GM23338 (cell line): ENCODE measurements at regions not wholly inside any gene's neighbourhood (a gene's known extent, or its start where the extent isn't known, plus 50 kb on each side); places are given as distances from the start of the nearest gene placed in this dataset.
A peak's percentile ranks its signal among the peaks of the same experiment; 100 is the strongest.

Experiments used
- ATAC-seq: fragments of 200-7000 bp; cut with Tn5 transposase; 3 replicates; pipeline ENCODE4 v1.9.1; 2020
- DNase-seq: peaks from one replicate; pipeline ENCODE4 v3.0.0-alpha.2; 2015; ENCODE audit warnings: low spot score
- H2AFZ ChIP-seq: fragments of 200-600 bp; sonication (generic); 2 replicates; pipeline ENCODE4 v1.8.0; 2016; ENCODE audit warnings: antibody characterized with exemption, mild to moderate bottlenecking, moderate library complexity
- H3F3A ChIP-seq: fragments of 200-600 bp; sonication (generic); replicated peaks from 2 replicates; pipeline ENCODE4 v1.8.0; 2017; ENCODE audit warnings: antibody characterized with exemption, mixed run types, low read depth
- H3K27ac ChIP-seq: fragments of 200-600 bp; sonication (generic); 2 replicates; pipeline ENCODE4 v1.6.1; 2016; ENCODE audit warnings: low read depth
- H3K27me3 ChIP-seq: fragments of 200-600 bp; sonication (generic); 2 replicates; pipeline ENCODE4 v1.8.0; 2016; ENCODE audit warnings: mild to moderate bottlenecking, mixed run types, moderate library complexity; ENCODE audit not compliant: insufficient read depth
- H3K36me3 ChIP-seq: fragments of 200-600 bp; sonication (generic); 2 replicates; pipeline ENCODE4 v1.8.0; 2016; ENCODE audit warnings: mild to moderate bottlenecking; ENCODE audit not compliant: insufficient read depth
- H3K4me1 ChIP-seq: fragments of 200-600 bp; sonication (generic); 2 replicates; pipeline ENCODE4 v1.8.0; 2016; ENCODE audit warnings: mild to moderate bottlenecking, moderate library complexity; ENCODE audit not compliant: insufficient read depth
- H3K4me2 ChIP-seq: fragments of 200-600 bp; sonication (generic); 2 replicates; pipeline ENCODE4 v1.7.1; 2017; ENCODE audit warnings: mixed run types
- H3K4me3 ChIP-seq: fragments of 200-600 bp; sonication (generic); 2 replicates; pipeline ENCODE4 v1.6.1; 2016; ENCODE audit warnings: mixed run types
- H3K79me2 ChIP-seq: fragments of 200-600 bp; sonication (generic); replicated peaks from 2 replicates; pipeline ENCODE4 v1.8.0; 2017; ENCODE audit warnings: mild to moderate bottlenecking; ENCODE audit not compliant: insufficient read depth
- H3K9me2 ChIP-seq: fragments of 200-600 bp; sonication (generic); 2 replicates; pipeline ENCODE4 v1.8.0; 2017; ENCODE audit not compliant: insufficient read depth
- H4K20me1 ChIP-seq: fragments of 200-600 bp; sonication (generic); replicated peaks from 2 replicates; pipeline ENCODE4 v1.8.0; 2017; ENCODE audit warnings: mild to moderate bottlenecking; ENCODE audit not compliant: insufficient read depth
- H3K27ac Mint-ChIP-seq: 2 replicates; pipeline ENCODE4 v1.8.0; 2020; ENCODE audit warnings: inconsistent platforms, mild to moderate bottlenecking, moderate library complexity, mixed read lengths
- H3K27me3 Mint-ChIP-seq: 3 replicates; pipeline ENCODE4 v1.8.0; 2022; ENCODE audit warnings: low read depth, mild to moderate bottlenecking, moderate library complexity, mixed read lengths, inconsistent platforms; ENCODE audit not compliant: insufficient read depth, poor library complexity
- H3K36me3 Mint-ChIP-seq: 3 replicates; pipeline ENCODE4 v1.8.0; 2021; ENCODE audit warnings: low read depth, mild to moderate bottlenecking, inconsistent platforms, moderate library complexity, mixed read lengths
- H3K4me1 Mint-ChIP-seq: 3 replicates; pipeline ENCODE4 v1.8.0; 2020; ENCODE audit warnings: mild to moderate bottlenecking, inconsistent platforms, mixed read lengths
- H3K4me3 Mint-ChIP-seq: 3 replicates; pipeline ENCODE4 v1.8.0; 2021; ENCODE audit warnings: moderate library complexity, mild to moderate bottlenecking, inconsistent platforms, mixed read lengths
- H3K9me3 Mint-ChIP-seq: 3 replicates; pipeline ENCODE4 v1.8.0; 2020; ENCODE audit warnings: moderate library complexity, mild to moderate bottlenecking, inconsistent platforms, mixed read lengths
- CREB1 ChIP-seq: fragments of 250-450 bp; sonication (Bioruptor Pico); IDR thresholded peaks from 2 replicates; pipeline ENCODE4 v1.5.0; 2020; ENCODE audit warnings: low read depth, mild to moderate bottlenecking, moderate library complexity
- EZH2 ChIP-seq: fragments of 200-600 bp; sonication (generic); IDR thresholded peaks from one replicate; pipeline ENCODE4 v1.8.0; 2017; ENCODE audit warnings: antibody characterized with exemption, mild to moderate bottlenecking, low read depth; ENCODE audit not compliant: unreplicated experiment
- EZH2phosphoT487 ChIP-seq: fragments of 200-600 bp; sonication (generic); IDR thresholded peaks from one replicate; pipeline ENCODE4 v1.8.1; 2018; ENCODE audit warnings: antibody characterized with exemption; ENCODE audit not compliant: unreplicated experiment
- JUNB ChIP-seq: IDR thresholded peaks from one replicate; pipeline ENCODE4 v1.6.1; 2016; ENCODE audit warnings: antibody characterized with exemption; ENCODE audit not compliant: unreplicated experiment
- NANOG ChIP-seq: IDR thresholded peaks from 2 replicates; pipeline ENCODE4 v1.6.1; 2016; ENCODE audit warnings: antibody characterized with exemption, borderline replicate concordance
- POLR2AphosphoS5 ChIP-seq: IDR thresholded peaks from 2 replicates; pipeline ENCODE4 v1.6.1; 2016; ENCODE audit warnings: antibody characterized with exemption, low read depth
- STAT1 ChIP-seq: IDR thresholded peaks from one replicate; pipeline ENCODE4 v1.6.1; 2016; ENCODE audit warnings: antibody characterized with exemption; ENCODE audit not compliant: unreplicated experiment
- ZNF114 ChIP-seq: fragments of 250-450 bp; sonication (Bioruptor Pico); IDR thresholded peaks from 2 replicates; pipeline ENCODE4 v1.5.0; 2020; ENCODE audit warnings: mild to moderate bottlenecking, moderate library complexity
- ZNF331 ChIP-seq: fragments of 250-450 bp; sonication (Bioruptor Pico); IDR thresholded peaks from 2 replicates; pipeline ENCODE4 v1.5.0; 2020; ENCODE audit warnings: low read depth, mild to moderate bottlenecking, moderate library complexity
- TF ChIP-seq, protein P1 (sequence below): IDR thresholded peaks from 2 replicates; pipeline ENCODE4 v1.6.1; 2016; ENCODE audit warnings: antibody characterized with exemption
- TF ChIP-seq, protein P2 (sequence below): fragments of 250-450 bp; sonication (Bioruptor Pico); IDR thresholded peaks from 2 replicates; pipeline ENCODE4 v1.5.0; 2020; ENCODE audit warnings: mild to moderate bottlenecking, moderate library complexity
- TF ChIP-seq, protein P3 (sequence below), 2 experiments: fragments of 200-600 bp in 1 of 2; sonication (generic) in 1 of 2; conservative IDR thresholded peaks; 2 replicates each; pipeline versions ENCODE4 v1.5.1 to v1.6.1; 2016 to 2017; ENCODE audit warnings: antibody characterized with exemption in 2 of 2, low read depth in 2 of 2, mild to moderate bottlenecking in 2 of 2, moderate library complexity in 1 of 2
- TF ChIP-seq, protein P4 (sequence below): IDR thresholded peaks from one replicate; pipeline ENCODE4 v1.6.1; 2018; ENCODE audit warnings: antibody characterized with exemption; ENCODE audit not compliant: unreplicated experiment

DNA sequence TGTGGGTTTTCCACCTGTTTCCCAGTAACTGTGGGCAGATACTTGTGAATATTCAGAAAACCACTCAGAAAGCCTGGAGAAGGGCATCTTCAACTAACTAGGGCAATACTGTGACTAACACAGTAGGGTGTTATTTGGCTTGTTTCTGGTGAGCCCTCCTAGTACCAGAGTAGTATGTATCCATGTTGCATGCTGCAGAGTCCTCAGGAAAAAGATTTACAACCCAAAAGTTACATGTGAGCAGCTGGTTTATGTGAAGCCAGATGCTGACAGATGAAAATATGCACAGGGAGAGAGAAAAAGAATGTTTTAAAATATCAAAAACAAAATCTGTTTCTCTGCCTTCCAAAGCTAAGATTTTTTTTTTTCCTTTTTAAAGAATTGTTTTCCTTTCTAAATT is 333.2 kb upstream of the UBE2E3 start:
- Histone ChIP-seq H3F3A (no peaks in the 10 kb centered on the region), H3K27me3 (no peaks in the 10 kb centered on the region), H3K27ac (no peak overlapping the region), H3K9me2 (no peaks in the 10 kb centered on the region), H3K36me3 (no peaks in the 10 kb centered on the region), H3K4me1 (peaks cover 6% of the 10 kb centered on the region), H3K4me3 (no peak overlapping the region), H4K20me1 (no peaks in the 10 kb centered on the region), H3K4me2 (no peak overlapping the region), H3K79me2 (no peaks in the 10 kb centered on the region), H2AFZ (peak overlapping the region; percentile 57; the same call in 1 of the 2 replicates)
- Mint-ChIP-seq H3K4me1 (peaks cover 8% of the 10 kb centered on the region; the same call in 2 of the 3 replicates), H3K4me3 (no peak overlapping the region), H3K27me3 (no peaks in the 10 kb centered on the region), H3K9me3 (no peaks in the 10 kb centered on the region), H3K36me3 (no peaks in the 10 kb centered on the region), H3K27ac (no peak overlapping the region)
- TF ChIP-seq STAT1 (no peak), NANOG (no peak), EZH2phosphoT487 (no peak), JUNB (no peak), CREB1 (CRISPR knock-in tag) (no peak), EZH2 (no peak), ZNF114 (CRISPR knock-in tag) (no peak), ZNF331 (CRISPR knock-in tag) (no peak), POLR2AphosphoS5 (no peak)
- TF ChIP-seq, protein P1, sequence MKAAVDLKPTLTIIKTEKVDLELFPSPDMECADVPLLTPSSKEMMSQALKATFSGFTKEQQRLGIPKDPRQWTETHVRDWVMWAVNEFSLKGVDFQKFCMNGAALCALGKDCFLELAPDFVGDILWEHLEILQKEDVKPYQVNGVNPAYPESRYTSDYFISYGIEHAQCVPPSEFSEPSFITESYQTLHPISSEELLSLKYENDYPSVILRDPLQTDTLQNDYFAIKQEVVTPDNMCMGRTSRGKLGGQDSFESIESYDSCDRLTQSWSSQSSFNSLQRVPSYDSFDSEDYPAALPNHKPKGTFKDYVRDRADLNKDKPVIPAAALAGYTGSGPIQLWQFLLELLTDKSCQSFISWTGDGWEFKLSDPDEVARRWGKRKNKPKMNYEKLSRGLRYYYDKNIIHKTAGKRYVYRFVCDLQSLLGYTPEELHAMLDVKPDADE = no peak
- TF ChIP-seq, protein P2, sequence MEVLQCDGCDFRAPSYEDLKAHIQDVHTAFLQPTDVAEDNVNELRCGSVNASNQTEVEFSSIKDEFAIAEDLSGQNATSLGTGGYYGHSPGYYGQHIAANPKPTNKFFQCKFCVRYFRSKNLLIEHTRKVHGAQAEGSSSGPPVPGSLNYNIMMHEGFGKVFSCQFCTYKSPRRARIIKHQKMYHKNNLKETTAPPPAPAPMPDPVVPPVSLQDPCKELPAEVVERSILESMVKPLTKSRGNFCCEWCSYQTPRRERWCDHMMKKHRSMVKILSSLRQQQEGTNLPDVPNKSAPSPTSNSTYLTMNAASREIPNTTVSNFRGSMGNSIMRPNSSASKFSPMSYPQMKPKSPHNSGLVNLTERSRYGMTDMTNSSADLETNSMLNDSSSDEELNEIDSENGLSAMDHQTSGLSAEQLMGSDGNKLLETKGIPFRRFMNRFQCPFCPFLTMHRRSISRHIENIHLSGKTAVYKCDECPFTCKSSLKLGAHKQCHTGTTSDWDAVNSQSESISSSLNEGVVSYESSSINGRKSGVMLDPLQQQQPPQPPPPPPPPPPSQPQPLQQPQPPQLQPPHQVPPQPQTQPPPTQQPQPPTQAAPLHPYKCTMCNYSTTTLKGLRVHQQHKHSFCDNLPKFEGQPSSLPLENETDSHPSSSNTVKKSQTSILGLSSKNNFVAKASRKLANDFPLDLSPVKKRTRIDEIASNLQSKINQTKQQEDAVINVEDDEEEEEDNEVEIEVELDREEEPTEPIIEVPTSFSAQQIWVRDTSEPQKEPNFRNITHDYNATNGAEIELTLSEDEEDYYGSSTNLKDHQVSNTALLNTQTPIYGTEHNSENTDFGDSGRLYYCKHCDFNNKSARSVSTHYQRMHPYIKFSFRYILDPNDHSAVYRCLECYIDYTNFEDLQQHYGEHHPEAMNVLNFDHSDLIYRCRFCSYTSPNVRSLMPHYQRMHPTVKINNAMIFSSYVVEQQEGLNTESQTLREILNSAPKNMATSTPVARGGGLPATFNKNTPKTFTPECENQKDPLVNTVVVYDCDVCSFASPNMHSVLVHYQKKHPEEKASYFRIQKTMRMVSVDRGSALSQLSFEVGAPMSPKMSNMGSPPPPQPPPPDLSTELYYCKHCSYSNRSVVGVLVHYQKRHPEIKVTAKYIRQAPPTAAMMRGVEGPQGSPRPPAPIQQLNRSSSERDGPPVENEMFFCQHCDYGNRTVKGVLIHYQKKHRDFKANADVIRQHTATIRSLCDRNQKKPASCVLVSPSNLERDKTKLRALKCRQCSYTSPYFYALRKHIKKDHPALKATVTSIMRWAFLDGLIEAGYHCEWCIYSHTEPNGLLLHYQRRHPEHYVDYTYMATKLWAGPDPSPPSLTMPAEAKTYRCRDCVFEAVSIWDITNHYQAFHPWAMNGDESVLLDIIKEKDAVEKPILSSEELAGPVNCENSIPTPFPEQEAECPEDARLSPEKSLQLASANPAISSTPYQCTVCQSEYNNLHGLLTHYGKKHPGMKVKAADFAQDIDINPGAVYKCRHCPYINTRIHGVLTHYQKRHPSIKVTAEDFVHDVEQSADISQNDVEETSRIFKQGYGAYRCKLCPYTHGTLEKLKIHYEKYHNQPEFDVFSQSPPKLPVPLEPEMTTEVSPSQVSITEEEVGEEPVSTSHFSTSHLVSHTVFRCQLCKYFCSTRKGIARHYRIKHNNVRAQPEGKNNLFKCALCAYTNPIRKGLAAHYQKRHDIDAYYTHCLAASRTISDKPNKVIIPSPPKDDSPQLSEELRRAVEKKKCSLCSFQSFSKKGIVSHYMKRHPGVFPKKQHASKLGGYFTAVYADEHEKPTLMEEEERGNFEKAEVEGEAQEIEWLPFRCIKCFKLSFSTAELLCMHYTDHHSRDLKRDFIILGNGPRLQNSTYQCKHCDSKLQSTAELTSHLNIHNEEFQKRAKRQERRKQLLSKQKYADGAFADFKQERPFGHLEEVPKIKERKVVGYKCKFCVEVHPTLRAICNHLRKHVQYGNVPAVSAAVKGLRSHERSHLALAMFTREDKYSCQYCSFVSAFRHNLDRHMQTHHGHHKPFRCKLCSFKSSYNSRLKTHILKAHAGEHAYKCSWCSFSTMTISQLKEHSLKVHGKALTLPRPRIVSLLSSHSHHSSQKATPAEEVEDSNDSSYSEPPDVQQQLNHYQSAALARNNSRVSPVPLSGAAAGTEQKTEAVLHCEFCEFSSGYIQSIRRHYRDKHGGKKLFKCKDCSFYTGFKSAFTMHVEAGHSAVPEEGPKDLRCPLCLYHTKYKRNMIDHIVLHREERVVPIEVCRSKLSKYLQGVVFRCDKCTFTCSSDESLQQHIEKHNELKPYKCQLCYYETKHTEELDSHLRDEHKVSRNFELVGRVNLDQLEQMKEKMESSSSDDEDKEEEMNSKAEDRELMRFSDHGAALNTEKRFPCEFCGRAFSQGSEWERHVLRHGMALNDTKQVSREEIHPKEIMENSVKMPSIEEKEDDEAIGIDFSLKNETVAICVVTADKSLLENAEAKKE (CRISPR knock-in tag) = no peak
- TF ChIP-seq, protein P3, sequence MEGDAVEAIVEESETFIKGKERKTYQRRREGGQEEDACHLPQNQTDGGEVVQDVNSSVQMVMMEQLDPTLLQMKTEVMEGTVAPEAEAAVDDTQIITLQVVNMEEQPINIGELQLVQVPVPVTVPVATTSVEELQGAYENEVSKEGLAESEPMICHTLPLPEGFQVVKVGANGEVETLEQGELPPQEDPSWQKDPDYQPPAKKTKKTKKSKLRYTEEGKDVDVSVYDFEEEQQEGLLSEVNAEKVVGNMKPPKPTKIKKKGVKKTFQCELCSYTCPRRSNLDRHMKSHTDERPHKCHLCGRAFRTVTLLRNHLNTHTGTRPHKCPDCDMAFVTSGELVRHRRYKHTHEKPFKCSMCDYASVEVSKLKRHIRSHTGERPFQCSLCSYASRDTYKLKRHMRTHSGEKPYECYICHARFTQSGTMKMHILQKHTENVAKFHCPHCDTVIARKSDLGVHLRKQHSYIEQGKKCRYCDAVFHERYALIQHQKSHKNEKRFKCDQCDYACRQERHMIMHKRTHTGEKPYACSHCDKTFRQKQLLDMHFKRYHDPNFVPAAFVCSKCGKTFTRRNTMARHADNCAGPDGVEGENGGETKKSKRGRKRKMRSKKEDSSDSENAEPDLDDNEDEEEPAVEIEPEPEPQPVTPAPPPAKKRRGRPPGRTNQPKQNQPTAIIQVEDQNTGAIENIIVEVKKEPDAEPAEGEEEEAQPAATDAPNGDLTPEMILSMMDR (conservative IDR thresholded peaks at IDR 0.05; ENCODE audit: low read depth in 2 of 2) = no peak
- TF ChIP-seq, protein P4, sequence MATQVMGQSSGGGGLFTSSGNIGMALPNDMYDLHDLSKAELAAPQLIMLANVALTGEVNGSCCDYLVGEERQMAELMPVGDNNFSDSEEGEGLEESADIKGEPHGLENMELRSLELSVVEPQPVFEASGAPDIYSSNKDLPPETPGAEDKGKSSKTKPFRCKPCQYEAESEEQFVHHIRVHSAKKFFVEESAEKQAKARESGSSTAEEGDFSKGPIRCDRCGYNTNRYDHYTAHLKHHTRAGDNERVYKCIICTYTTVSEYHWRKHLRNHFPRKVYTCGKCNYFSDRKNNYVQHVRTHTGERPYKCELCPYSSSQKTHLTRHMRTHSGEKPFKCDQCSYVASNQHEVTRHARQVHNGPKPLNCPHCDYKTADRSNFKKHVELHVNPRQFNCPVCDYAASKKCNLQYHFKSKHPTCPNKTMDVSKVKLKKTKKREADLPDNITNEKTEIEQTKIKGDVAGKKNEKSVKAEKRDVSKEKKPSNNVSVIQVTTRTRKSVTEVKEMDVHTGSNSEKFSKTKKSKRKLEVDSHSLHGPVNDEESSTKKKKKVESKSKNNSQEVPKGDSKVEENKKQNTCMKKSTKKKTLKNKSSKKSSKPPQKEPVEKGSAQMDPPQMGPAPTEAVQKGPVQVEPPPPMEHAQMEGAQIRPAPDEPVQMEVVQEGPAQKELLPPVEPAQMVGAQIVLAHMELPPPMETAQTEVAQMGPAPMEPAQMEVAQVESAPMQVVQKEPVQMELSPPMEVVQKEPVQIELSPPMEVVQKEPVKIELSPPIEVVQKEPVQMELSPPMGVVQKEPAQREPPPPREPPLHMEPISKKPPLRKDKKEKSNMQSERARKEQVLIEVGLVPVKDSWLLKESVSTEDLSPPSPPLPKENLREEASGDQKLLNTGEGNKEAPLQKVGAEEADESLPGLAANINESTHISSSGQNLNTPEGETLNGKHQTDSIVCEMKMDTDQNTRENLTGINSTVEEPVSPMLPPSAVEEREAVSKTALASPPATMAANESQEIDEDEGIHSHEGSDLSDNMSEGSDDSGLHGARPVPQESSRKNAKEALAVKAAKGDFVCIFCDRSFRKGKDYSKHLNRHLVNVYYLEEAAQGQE = no peak
- ATAC-seq = no peak
- no peak for DNase-seq
